Chondrocyte (in vitro differentiated cells): ENCODE measurements at regions not wholly inside any gene's neighbourhood (a gene's known extent, or its start where the extent isn't known, plus 50 kb on each side); places are given as distances from the start of the nearest gene placed in this dataset.

Experiments
- DNase-seq: peaks from one replicate; pipeline ENCODE4 v3.0.0; 2021; ENCODE audit warnings: mixed read lengths, low spot score
- H3K27ac Mint-ChIP-seq: one replicate; pipeline ENCODE4 v1.8.0; 2021; ENCODE audit warnings: mild to moderate bottlenecking, moderate library complexity, mixed read lengths; ENCODE audit not compliant: unreplicated experiment
- H3K27me3 Mint-ChIP-seq: 2 replicates; pipeline ENCODE4 v1.8.0; 2021; ENCODE audit warnings: low read depth, mixed read lengths
- H3K36me3 Mint-ChIP-seq: 2 replicates; pipeline ENCODE4 v1.8.0; 2021; ENCODE audit warnings: low read depth, mixed read lengths
- H3K4me1 Mint-ChIP-seq: 2 replicates; pipeline ENCODE4 v1.8.0; 2021; ENCODE audit warnings: low read depth, mild to moderate bottlenecking, mixed read lengths
- H3K4me3 Mint-ChIP-seq: one replicate; pipeline ENCODE4 v1.8.0; 2021; ENCODE audit warnings: mild to moderate bottlenecking, moderate library complexity, mixed read lengths; ENCODE audit not compliant: unreplicated experiment
- H3K9me3 Mint-ChIP-seq: 2 replicates; pipeline ENCODE4 v1.8.0; 2021; ENCODE audit warnings: low read depth, mixed read lengths
- TF ChIP-seq, protein P1 (sequence below): fragments of 200-600 bp; sonication (generic); IDR thresholded peaks from 2 replicates; pipeline ENCODE4 v1.5.0; 2021; ENCODE audit warnings: antibody characterized with exemption, mild to moderate bottlenecking, moderate library complexity

DNA sequence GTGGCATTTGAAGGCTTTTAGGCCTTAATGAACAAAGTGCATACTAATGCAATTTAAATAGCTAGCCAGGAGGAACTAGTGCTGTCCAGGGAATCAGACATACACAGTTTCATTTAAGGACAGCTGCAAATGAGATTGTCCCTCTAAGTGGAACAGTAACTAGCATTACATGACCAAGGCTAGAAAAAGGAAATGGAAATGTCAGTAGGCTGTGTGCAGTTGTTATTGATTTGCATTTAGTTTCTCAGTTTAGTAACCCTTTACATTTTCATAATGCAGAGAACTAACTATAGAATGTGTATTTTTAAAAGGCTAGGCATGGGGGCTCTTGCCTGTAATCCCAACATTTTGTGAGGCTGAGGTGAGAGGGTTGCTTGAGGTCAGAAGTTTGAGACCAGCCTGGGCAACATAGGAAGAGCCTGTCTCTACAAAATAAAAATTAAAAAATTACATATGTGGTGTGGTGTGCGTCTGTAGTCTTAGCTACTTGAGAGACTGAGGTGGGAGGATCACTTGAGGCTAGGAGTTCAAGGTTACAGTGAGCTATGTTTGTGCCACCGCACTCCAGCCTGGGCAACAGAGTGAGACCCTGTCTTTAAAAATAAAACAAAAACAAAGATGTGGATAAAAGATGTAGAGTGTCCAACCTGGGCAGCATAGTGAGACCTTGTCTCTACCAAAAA is 468.0 kb downstream of the UTRN start:
- peaks cover 15% of the 10 kb centered on the region for H3K36me3 Mint-ChIP-seq
- H3K4me3 Mint-ChIP-seq = no peak overlapping the region
- H3K27ac Mint-ChIP-seq = no peak overlapping the region
- no peaks in the 10 kb centered on the region for H3K27me3 Mint-ChIP-seq
- TF ChIP-seq, protein P1, sequence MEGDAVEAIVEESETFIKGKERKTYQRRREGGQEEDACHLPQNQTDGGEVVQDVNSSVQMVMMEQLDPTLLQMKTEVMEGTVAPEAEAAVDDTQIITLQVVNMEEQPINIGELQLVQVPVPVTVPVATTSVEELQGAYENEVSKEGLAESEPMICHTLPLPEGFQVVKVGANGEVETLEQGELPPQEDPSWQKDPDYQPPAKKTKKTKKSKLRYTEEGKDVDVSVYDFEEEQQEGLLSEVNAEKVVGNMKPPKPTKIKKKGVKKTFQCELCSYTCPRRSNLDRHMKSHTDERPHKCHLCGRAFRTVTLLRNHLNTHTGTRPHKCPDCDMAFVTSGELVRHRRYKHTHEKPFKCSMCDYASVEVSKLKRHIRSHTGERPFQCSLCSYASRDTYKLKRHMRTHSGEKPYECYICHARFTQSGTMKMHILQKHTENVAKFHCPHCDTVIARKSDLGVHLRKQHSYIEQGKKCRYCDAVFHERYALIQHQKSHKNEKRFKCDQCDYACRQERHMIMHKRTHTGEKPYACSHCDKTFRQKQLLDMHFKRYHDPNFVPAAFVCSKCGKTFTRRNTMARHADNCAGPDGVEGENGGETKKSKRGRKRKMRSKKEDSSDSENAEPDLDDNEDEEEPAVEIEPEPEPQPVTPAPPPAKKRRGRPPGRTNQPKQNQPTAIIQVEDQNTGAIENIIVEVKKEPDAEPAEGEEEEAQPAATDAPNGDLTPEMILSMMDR = no peak
- DNase-seq = no peak
- no peaks in the 10 kb centered on the region for H3K9me3 Mint-ChIP-seq
- H3K4me1 Mint-ChIP-seq = no peaks in the 10 kb centered on the region

DNA sequence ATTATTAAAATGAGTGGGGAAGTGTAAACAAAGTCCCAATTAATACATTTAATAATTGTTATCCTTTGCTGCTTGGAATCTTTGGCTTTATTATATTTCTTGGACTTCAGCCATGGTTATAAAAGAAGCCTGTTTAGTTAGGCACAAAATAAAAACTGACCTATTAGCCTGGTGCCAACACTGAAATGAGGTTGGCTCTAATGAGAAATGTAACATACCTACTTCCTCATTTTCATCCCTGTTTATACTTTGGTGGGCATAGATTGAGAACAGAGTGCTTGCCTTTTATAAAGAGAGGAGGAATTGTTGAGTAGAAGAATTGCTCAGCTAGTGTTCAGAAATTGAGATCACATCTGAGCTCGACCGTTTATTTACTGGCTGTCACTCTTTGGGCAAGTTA is 471.3 kb downstream of the UTRN start:
- DNase-seq = no peak
- no peaks in the 10 kb centered on the region for H3K27me3 Mint-ChIP-seq
- no peak overlapping the region for H3K27ac Mint-ChIP-seq
- H3K4me3 Mint-ChIP-seq = no peak overlapping the region
- no peaks in the 10 kb centered on the region for H3K4me1 Mint-ChIP-seq
- H3K36me3 Mint-ChIP-seq = peaks cover 8% of the 10 kb centered on the region
- H3K9me3 Mint-ChIP-seq = no peaks in the 10 kb centered on the region
- TF ChIP-seq, protein P1 = no peak

DNA sequence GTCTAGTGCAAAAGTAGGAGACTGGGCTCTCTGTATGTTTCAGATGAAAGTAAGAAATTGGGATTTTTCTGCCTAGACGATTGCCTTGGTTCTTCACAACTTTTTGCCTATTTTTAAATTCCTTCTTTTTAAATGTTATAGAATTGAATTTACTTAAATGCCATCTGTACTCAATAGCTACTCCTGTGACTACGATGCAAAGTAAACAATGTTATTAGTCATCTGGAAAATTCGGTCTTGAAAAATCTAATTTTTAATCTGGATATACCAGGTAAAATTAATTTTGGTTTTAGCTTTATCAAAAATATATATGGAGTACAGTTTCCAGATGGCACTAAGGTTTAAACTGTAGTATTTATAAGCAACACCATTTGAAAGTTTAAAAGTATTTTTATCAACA is 472.2 kb downstream of the UTRN start:
- TF ChIP-seq, protein P1 = no peak
- H3K27me3 Mint-ChIP-seq = no peaks in the 10 kb centered on the region
- no peak for DNase-seq
- no peaks in the 10 kb centered on the region for H3K4me1 Mint-ChIP-seq
- no peaks in the 10 kb centered on the region for H3K9me3 Mint-ChIP-seq
- no peak overlapping the region for H3K27ac Mint-ChIP-seq
- H3K4me3 Mint-ChIP-seq = no peak overlapping the region
- H3K36me3 Mint-ChIP-seq = peaks cover 8% of the 10 kb centered on the region

DNA sequence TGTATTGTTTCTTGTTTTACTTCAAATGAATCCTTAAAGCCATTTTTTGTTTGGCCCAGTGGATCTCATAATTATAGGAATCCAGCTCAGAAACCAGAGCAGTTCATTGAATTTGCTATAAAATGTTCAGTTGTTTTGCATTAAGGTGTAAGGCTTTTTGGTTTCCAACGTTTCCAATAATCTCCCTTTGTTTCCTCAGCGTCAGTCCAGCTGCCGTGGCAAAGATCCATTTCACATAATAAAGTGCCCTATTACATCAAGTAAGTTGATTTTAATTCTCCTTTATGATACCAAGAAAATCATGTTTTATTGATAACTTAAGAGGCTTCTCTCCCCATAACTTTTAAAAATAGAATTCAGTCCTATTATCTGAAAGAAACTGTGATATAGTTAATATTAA is 472.6 kb downstream of the UTRN start:
- Mint-ChIP-seq H3K9me3 (no peaks in the 10 kb centered on the region), H3K4me1 (no peaks in the 10 kb centered on the region), H3K27ac (no peak overlapping the region), H3K4me3 (no peak overlapping the region), H3K27me3 (no peaks in the 10 kb centered on the region), H3K36me3 (peaks cover 7% of the 10 kb centered on the region)
- no peak for DNase-seq
- TF ChIP-seq, protein P1 = no peak

DNA sequence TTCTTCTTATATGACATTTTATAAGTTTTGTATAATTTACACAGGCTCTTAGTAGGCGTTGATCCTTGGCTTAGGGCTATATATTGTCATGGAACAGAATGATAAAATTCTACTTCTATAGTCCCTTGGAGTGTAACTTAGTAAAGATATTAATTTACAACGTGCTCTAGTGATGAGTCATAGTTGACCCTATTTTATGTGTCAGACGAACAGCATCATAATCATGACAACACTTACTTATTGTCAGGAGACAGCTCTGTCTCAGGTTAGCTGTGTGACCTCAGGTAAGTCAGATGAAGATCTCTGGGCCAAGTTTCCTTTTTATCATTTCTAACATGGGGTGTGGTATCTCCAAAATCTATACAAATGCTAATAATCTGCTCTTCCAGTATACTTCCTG is 473.5 kb downstream of the UTRN start:
- no peaks in the 10 kb centered on the region for H3K4me1 Mint-ChIP-seq
- no peak for DNase-seq
- peaks cover 9% of the 10 kb centered on the region for H3K36me3 Mint-ChIP-seq
- no peak overlapping the region for H3K27ac Mint-ChIP-seq
- no peaks in the 10 kb centered on the region for H3K9me3 Mint-ChIP-seq
- TF ChIP-seq, protein P1 = no peak
- no peak overlapping the region for H3K4me3 Mint-ChIP-seq
- no peaks in the 10 kb centered on the region for H3K27me3 Mint-ChIP-seq
